ENCODE measurements at regions not wholly inside any gene's neighbourhood (a gene's known extent, or its start where the extent isn't known, plus 50 kb on each side); places are given as distances from the start of the nearest gene placed in this dataset.

- no peak for DNase-seq
- Histone ChIP-seq H3K23ac (ENCODE audit: low read length in 2 of 2) (no peak overlapping the region), H3K27ac (ENCODE audit: low read length, poor library complexity, severe bottlenecking) (no peak overlapping the region), H3K9me3 (ENCODE audit: control insufficient read depth, low read length) (no peaks in the 10 kb centered on the region), H3K36me3 (ENCODE audit: control insufficient read depth in 1 of 2, insufficient read depth in 2 of 2, low read depth in 1 of 2, low read length in 2 of 2) (no peaks in the 10 kb centered on the region), H2BK120ac (ENCODE audit: low read depth, low read length) (no peak overlapping the region), H4K91ac (ENCODE audit: low read length) (no peak overlapping the region), H2AK5ac (ENCODE audit: low read length, severe bottlenecking) (no peak overlapping the region), H3K4me3 (ENCODE audit: insufficient read depth in 1 of 2, low read depth in 1 of 2, low read length in 2 of 2) (no peak overlapping the region), H3K14ac (ENCODE audit: low read length in 2 of 2) (no peak overlapping the region), H3K4ac (ENCODE audit: low read depth in 1 of 2, low read length in 2 of 2) (no peak overlapping the region), H3K79me1 (replicated peaks; ENCODE audit: low read length, poor library complexity, severe bottlenecking) (no peaks in the 10 kb centered on the region), H3K9ac (ENCODE audit: low read length) (no peak overlapping the region), H3K4me2 (ENCODE audit: low read length, poor library complexity, severe bottlenecking) (no peak overlapping the region), H2BK5ac (ENCODE audit: low read depth, low read length, poor library complexity, severe bottlenecking) (no peak overlapping the region), H2BK15ac (ENCODE audit: low read depth, poor library complexity, severe bottlenecking) (no peak overlapping the region), H4K8ac (ENCODE audit: low read length) (no peak overlapping the region), H3K18ac (ENCODE audit: low read depth in 1 of 2, low read length in 2 of 2) (no peak overlapping the region), H3K4me1 (ENCODE audit: control insufficient read depth, insufficient read depth, low read depth, low read length) (no peaks in the 10 kb centered on the region), H3K27me3 (ENCODE audit: control insufficient read depth in 1 of 2, insufficient read depth in 1 of 2, low read length in 2 of 2) (no peaks in the 10 kb centered on the region), H2BK12ac (ENCODE audit: low read length in 2 of 2) (no peak overlapping the region), H2AFZ (ENCODE audit: low read depth, low read length) (no peak overlapping the region)
- 86% methylated on average over 1 of the region's 2 CpGs for WGBS
Observed at GRCh38 chrX:149322316-149322715, 182.8 kb downstream of the IDS start.

- Histone ChIP-seq H3K27ac (ENCODE audit: low read length, poor library complexity, severe bottlenecking) (no peak overlapping the region), H4K8ac (ENCODE audit: low read length) (no peak overlapping the region), H2AFZ (ENCODE audit: low read depth, low read length) (no peak overlapping the region), H2BK15ac (ENCODE audit: low read depth, poor library complexity, severe bottlenecking) (no peak overlapping the region), H3K36me3 (ENCODE audit: control insufficient read depth in 1 of 2, insufficient read depth in 2 of 2, low read depth in 1 of 2, low read length in 2 of 2) (no peaks in the 10 kb centered on the region), H3K79me1 (replicated peaks; ENCODE audit: low read length, poor library complexity, severe bottlenecking) (no peaks in the 10 kb centered on the region), H3K18ac (ENCODE audit: low read depth in 1 of 2, low read length in 2 of 2) (no peak overlapping the region), H2BK12ac (ENCODE audit: low read length in 2 of 2) (no peak overlapping the region), H2BK5ac (ENCODE audit: low read depth, low read length, poor library complexity, severe bottlenecking) (no peak overlapping the region), H3K27me3 (ENCODE audit: control insufficient read depth in 1 of 2, insufficient read depth in 1 of 2, low read length in 2 of 2) (no peaks in the 10 kb centered on the region), H3K4me2 (ENCODE audit: low read length, poor library complexity, severe bottlenecking) (no peak overlapping the region), H3K4me1 (ENCODE audit: control insufficient read depth, insufficient read depth, low read depth, low read length) (no peaks in the 10 kb centered on the region), H3K9me3 (ENCODE audit: control insufficient read depth, low read length) (peaks cover 5% of the 10 kb centered on the region), H3K4ac (ENCODE audit: low read depth in 1 of 2, low read length in 2 of 2) (no peak overlapping the region), H3K14ac (ENCODE audit: low read length in 2 of 2) (no peak overlapping the region), H3K9ac (ENCODE audit: low read length) (peak overlapping the region; percentile 62), H2AK5ac (ENCODE audit: low read length, severe bottlenecking) (no peak overlapping the region), H3K4me3 (ENCODE audit: insufficient read depth in 1 of 2, low read depth in 1 of 2, low read length in 2 of 2) (no peak overlapping the region), H3K23ac (ENCODE audit: low read length in 2 of 2) (no peak overlapping the region), H4K91ac (ENCODE audit: low read length) (no peak overlapping the region), H2BK120ac (ENCODE audit: low read depth, low read length) (no peak overlapping the region)
- no peak for DNase-seq
- WGBS, result 43% methylated on average over 9 of the region's 11 CpGs
Observed at GRCh38 chrX:149313871-149314371, 191.2 kb downstream of the IDS start.

GRCh38 chrX:149312988-149313387 is 192.1 kb downstream of the IDS start:
- Histone ChIP-seq H4K8ac (ENCODE audit: low read length) (no peak overlapping the region), H2BK5ac (ENCODE audit: low read depth, low read length, poor library complexity, severe bottlenecking) (no peak overlapping the region)

GRCh38 chrX:149312097-149312496 is 193.0 kb downstream of the IDS start:
- no peak overlapping the region for H2BK15ac ChIP-seq (ENCODE audit: low read depth, poor library complexity, severe bottlenecking)
- no peaks in the 10 kb centered on the region for H3K36me3 ChIP-seq (ENCODE audit: control insufficient read depth in 1 of 2, insufficient read depth in 2 of 2, low read depth in 1 of 2, low read length in 2 of 2)
- H3K9me3 ChIP-seq (ENCODE audit: control insufficient read depth, low read length), result peaks cover 5% of the 10 kb centered on the region
- no peak overlapping the region for H4K91ac ChIP-seq (ENCODE audit: low read length)
- H3K4ac ChIP-seq (ENCODE audit: low read depth in 1 of 2, low read length in 2 of 2), result no peak overlapping the region
- H3K79me1 ChIP-seq (replicated peaks; ENCODE audit: low read length, poor library complexity, severe bottlenecking), result no peaks in the 10 kb centered on the region
- no peak overlapping the region for H3K18ac ChIP-seq (ENCODE audit: low read depth in 1 of 2, low read length in 2 of 2)
- H3K4me3 ChIP-seq (ENCODE audit: insufficient read depth in 1 of 2, low read depth in 1 of 2, low read length in 2 of 2), result no peak overlapping the region
- H2AFZ ChIP-seq (ENCODE audit: low read depth, low read length), result no peak overlapping the region
- no peak overlapping the region for H3K14ac ChIP-seq (ENCODE audit: low read length in 2 of 2)
- no peak overlapping the region for H3K9ac ChIP-seq (ENCODE audit: low read length)
- H3K27me3 ChIP-seq (ENCODE audit: control insufficient read depth in 1 of 2, insufficient read depth in 1 of 2, low read length in 2 of 2), result no peaks in the 10 kb centered on the region
- no peaks in the 10 kb centered on the region for H3K4me1 ChIP-seq (ENCODE audit: control insufficient read depth, insufficient read depth, low read depth, low read length)
- H3K23ac ChIP-seq (ENCODE audit: low read length in 2 of 2), result no peak overlapping the region
- H2AK5ac ChIP-seq (ENCODE audit: low read length, severe bottlenecking), result no peak overlapping the region
- H2BK12ac ChIP-seq (ENCODE audit: low read length in 2 of 2), result no peak overlapping the region
- WGBS, result no CpG with 5 or more reads among the region's 3 CpGs
- DNase-seq, result no peak
- no peak overlapping the region for H3K4me2 ChIP-seq (ENCODE audit: low read length, poor library complexity, severe bottlenecking)
- no peak overlapping the region for H4K8ac ChIP-seq (ENCODE audit: low read length)
- no peak overlapping the region for H3K27ac ChIP-seq (ENCODE audit: low read length, poor library complexity, severe bottlenecking)
- no peak overlapping the region for H2BK120ac ChIP-seq (ENCODE audit: low read depth, low read length)
- H2BK5ac ChIP-seq (ENCODE audit: low read depth, low read length, poor library complexity, severe bottlenecking), result no peak overlapping the region

More at GRCh38 chrX:149312988-149313387, 192.1 kb downstream of the IDS start:
- no peaks in the 10 kb centered on the region for H3K79me1 ChIP-seq (replicated peaks; ENCODE audit: low read length, poor library complexity, severe bottlenecking)
- H3K4me3 ChIP-seq (ENCODE audit: insufficient read depth in 1 of 2, low read depth in 1 of 2, low read length in 2 of 2), result no peak overlapping the region
- H3K18ac ChIP-seq (ENCODE audit: low read depth in 1 of 2, low read length in 2 of 2), result no peak overlapping the region
- no peak overlapping the region for H3K27ac ChIP-seq (ENCODE audit: low read length, poor library complexity, severe bottlenecking)
- H3K4me1 ChIP-seq (ENCODE audit: control insufficient read depth, insufficient read depth, low read depth, low read length), result no peaks in the 10 kb centered on the region
- H2BK12ac ChIP-seq (ENCODE audit: low read length in 2 of 2), result no peak overlapping the region
- no peak for DNase-seq
- peaks cover 5% of the 10 kb centered on the region for H3K9me3 ChIP-seq (ENCODE audit: control insufficient read depth, low read length)
- no peak overlapping the region for H4K91ac ChIP-seq (ENCODE audit: low read length)
- no peak overlapping the region for H2AFZ ChIP-seq (ENCODE audit: low read depth, low read length)
- no peak overlapping the region for H3K23ac ChIP-seq (ENCODE audit: low read length in 2 of 2)
- H3K36me3 ChIP-seq (ENCODE audit: control insufficient read depth in 1 of 2, insufficient read depth in 2 of 2, low read depth in 1 of 2, low read length in 2 of 2), result no peaks in the 10 kb centered on the region
- no peak overlapping the region for H2BK120ac ChIP-seq (ENCODE audit: low read depth, low read length)
- H3K4me2 ChIP-seq (ENCODE audit: low read length, poor library complexity, severe bottlenecking), result no peak overlapping the region
- H3K4ac ChIP-seq (ENCODE audit: low read depth in 1 of 2, low read length in 2 of 2), result no peak overlapping the region
- H3K27me3 ChIP-seq (ENCODE audit: control insufficient read depth in 1 of 2, insufficient read depth in 1 of 2, low read length in 2 of 2), result no peaks in the 10 kb centered on the region
- H3K9ac ChIP-seq (ENCODE audit: low read length), result peak overlapping the region; percentile 62
- no peak overlapping the region for H2BK15ac ChIP-seq (ENCODE audit: low read depth, poor library complexity, severe bottlenecking)
- H2AK5ac ChIP-seq (ENCODE audit: low read length, severe bottlenecking), result no peak overlapping the region
- H3K14ac ChIP-seq (ENCODE audit: low read length in 2 of 2), result no peak overlapping the region
